ENCODE measurements at regions not wholly inside any gene's neighbourhood (a gene's known extent, or its start where the extent isn't known, plus 50 kb on each side); places are given as distances from the start of the nearest gene placed in this dataset.

DNA sequence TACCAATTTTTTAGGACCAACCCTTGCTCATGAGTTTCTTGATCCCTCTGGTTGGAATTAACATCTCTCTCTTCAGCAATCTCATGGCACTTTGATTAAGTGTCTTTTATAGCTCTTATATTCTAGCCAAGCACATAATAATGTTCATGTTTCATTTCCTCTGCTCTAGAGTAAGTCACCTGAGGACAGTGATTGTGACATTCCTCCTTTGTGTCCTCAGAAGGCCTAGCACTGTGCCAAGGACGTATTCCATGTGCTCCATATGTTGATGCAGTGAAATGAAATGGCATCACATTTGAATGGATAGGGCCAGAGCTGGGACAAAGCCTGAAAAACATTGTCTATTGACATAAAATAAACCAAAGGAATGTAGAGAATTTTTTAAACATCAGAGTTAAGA is 322.8 kb upstream of the PRICKLE1 start:
- Histone ChIP-seq H3K36me3 (ENCODE audit: insufficient read depth, low read length) (no peaks in the 10 kb centered on the region), H4K20me1 (ENCODE audit: insufficient read depth) (no peaks in the 10 kb centered on the region), H3K9ac (ENCODE audit: low read length) (no peak overlapping the region), H3K79me2 (replicated peaks; ENCODE audit: insufficient read depth, low read length) (no peaks in the 10 kb centered on the region), H2AFZ (ENCODE audit: low read depth, low read length) (no peak overlapping the region), H3F3A (ENCODE audit: insufficient read depth, low read length, poor library complexity, severe bottlenecking) (no peaks in the 10 kb centered on the region), H3K27ac (ENCODE audit: low read length) (no peak overlapping the region), H3K4me2 (ENCODE audit: low read length) (no peak overlapping the region), H3K4me3 (ENCODE audit: low read length) (no peak overlapping the region), H3K27me3 (ENCODE audit: insufficient read depth, low read depth, low read length) (no peaks in the 10 kb centered on the region), H3K9me2 (ENCODE audit: insufficient read depth, low read length) (no peaks in the 10 kb centered on the region), H3K9me3 (ENCODE audit: low read length) (no peaks in the 10 kb centered on the region)
- TF ChIP-seq CTCF (IDR thresholded peaks at IDR 0.05; ENCODE audit: poor library complexity, severe bottlenecking) (no peak), POLR2AphosphoS5 (IDR thresholded peaks at IDR 0.05) (no peak), EP300 (conservative IDR thresholded peaks at IDR 0.05; ENCODE audit: poor library complexity, severe bottlenecking) (no peak), EZH2 (IDR thresholded peaks at IDR 0.05; ENCODE audit: borderline replicate concordance, insufficient read depth, low read length, poor library complexity, severe bottlenecking) (no peak), RAD21 (conservative IDR thresholded peaks at IDR 0.05) (no peak), SMC3 (conservative IDR thresholded peaks at IDR 0.05; ENCODE audit: poor library complexity) (no peak), TAF1 (IDR thresholded peaks at IDR 0.05; ENCODE audit: low read depth) (no peak), MXI1 (conservative IDR thresholded peaks at IDR 0.05; ENCODE audit: poor library complexity, severe bottlenecking) (no peak)
- TF ChIP-seq, protein P1, sequence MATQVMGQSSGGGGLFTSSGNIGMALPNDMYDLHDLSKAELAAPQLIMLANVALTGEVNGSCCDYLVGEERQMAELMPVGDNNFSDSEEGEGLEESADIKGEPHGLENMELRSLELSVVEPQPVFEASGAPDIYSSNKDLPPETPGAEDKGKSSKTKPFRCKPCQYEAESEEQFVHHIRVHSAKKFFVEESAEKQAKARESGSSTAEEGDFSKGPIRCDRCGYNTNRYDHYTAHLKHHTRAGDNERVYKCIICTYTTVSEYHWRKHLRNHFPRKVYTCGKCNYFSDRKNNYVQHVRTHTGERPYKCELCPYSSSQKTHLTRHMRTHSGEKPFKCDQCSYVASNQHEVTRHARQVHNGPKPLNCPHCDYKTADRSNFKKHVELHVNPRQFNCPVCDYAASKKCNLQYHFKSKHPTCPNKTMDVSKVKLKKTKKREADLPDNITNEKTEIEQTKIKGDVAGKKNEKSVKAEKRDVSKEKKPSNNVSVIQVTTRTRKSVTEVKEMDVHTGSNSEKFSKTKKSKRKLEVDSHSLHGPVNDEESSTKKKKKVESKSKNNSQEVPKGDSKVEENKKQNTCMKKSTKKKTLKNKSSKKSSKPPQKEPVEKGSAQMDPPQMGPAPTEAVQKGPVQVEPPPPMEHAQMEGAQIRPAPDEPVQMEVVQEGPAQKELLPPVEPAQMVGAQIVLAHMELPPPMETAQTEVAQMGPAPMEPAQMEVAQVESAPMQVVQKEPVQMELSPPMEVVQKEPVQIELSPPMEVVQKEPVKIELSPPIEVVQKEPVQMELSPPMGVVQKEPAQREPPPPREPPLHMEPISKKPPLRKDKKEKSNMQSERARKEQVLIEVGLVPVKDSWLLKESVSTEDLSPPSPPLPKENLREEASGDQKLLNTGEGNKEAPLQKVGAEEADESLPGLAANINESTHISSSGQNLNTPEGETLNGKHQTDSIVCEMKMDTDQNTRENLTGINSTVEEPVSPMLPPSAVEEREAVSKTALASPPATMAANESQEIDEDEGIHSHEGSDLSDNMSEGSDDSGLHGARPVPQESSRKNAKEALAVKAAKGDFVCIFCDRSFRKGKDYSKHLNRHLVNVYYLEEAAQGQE (IDR thresholded peaks at IDR 0.05; ENCODE audit: borderline replicate concordance): no peak

GRCh38 chr12:42910656-42911055 is 321.1 kb upstream of the PRICKLE1 start:
- no peak overlapping the region for H3K4me2 ChIP-seq (ENCODE audit: low read length)
- no peak overlapping the region for H2AFZ ChIP-seq (ENCODE audit: low read depth, low read length)
- H3K9me3 ChIP-seq (ENCODE audit: low read length): no peaks in the 10 kb centered on the region
- no peaks in the 10 kb centered on the region for H3K27me3 ChIP-seq (ENCODE audit: insufficient read depth, low read depth, low read length)
- no peaks in the 10 kb centered on the region for H4K20me1 ChIP-seq (ENCODE audit: insufficient read depth)
- no peak for TF ChIP-seq RAD21 (conservative IDR thresholded peaks at IDR 0.05)
- H3K79me2 ChIP-seq (replicated peaks; ENCODE audit: insufficient read depth, low read length): no peaks in the 10 kb centered on the region
- no peaks in the 10 kb centered on the region for H3K36me3 ChIP-seq (ENCODE audit: insufficient read depth, low read length)
- no peak overlapping the region for H3K9ac ChIP-seq (ENCODE audit: low read length)
- H3K27ac ChIP-seq (ENCODE audit: low read length): no peak overlapping the region
- no peaks in the 10 kb centered on the region for H3K9me2 ChIP-seq (ENCODE audit: insufficient read depth, low read length)
- H3F3A ChIP-seq (ENCODE audit: insufficient read depth, low read length, poor library complexity, severe bottlenecking): no peaks in the 10 kb centered on the region
- no peak overlapping the region for H3K4me3 ChIP-seq (ENCODE audit: low read length)

DNA sequence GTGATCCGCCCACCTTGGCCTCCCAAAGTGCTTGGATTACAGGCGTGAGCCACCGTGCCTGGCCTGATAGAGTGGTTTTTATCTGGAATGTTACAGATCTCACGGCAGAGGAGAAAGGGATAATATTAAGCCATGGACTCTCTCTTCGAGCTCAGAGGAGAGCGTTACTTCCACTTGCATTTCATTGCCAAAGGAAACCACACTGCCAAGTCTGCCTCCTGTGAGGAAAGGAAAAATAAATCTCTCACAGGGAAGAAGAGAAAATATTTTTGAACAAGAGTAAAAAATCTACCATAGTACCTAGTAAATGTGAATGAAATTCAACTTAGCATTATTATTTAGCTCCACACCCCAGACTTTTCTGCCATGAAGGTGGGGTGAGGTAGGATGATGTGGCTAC is 319.2 kb upstream of the PRICKLE1 start:
- no peaks in the 10 kb centered on the region for H3K79me2 ChIP-seq (replicated peaks; ENCODE audit: insufficient read depth, low read length)
- H3K4me3 ChIP-seq (ENCODE audit: low read length): no peak overlapping the region
- no peak overlapping the region for H3K4me2 ChIP-seq (ENCODE audit: low read length)
- no peak overlapping the region for H2AFZ ChIP-seq (ENCODE audit: low read depth, low read length)
- TF ChIP-seq POLR2AphosphoS5 (IDR thresholded peaks at IDR 0.05) (no peak), TAF1 (IDR thresholded peaks at IDR 0.05; ENCODE audit: low read depth) (no peak), MXI1 (conservative IDR thresholded peaks at IDR 0.05; ENCODE audit: poor library complexity, severe bottlenecking) (no peak), EZH2 (IDR thresholded peaks at IDR 0.05; ENCODE audit: borderline replicate concordance, insufficient read depth, low read length, poor library complexity, severe bottlenecking) (no peak), EP300 (conservative IDR thresholded peaks at IDR 0.05; ENCODE audit: poor library complexity, severe bottlenecking) (no peak), CTCF (IDR thresholded peaks at IDR 0.05; ENCODE audit: poor library complexity, severe bottlenecking) (no peak), RAD21 (conservative IDR thresholded peaks at IDR 0.05) (no peak), SMC3 (conservative IDR thresholded peaks at IDR 0.05; ENCODE audit: poor library complexity) (no peak)
- TF ChIP-seq, protein P1 (IDR thresholded peaks at IDR 0.05; ENCODE audit: borderline replicate concordance): no peak
- no peaks in the 10 kb centered on the region for H3K36me3 ChIP-seq (ENCODE audit: insufficient read depth, low read length)
- no peaks in the 10 kb centered on the region for H3K9me3 ChIP-seq (ENCODE audit: low read length)
- H3K27ac ChIP-seq (ENCODE audit: low read length): no peak overlapping the region
- no peaks in the 10 kb centered on the region for H3F3A ChIP-seq (ENCODE audit: insufficient read depth, low read length, poor library complexity, severe bottlenecking)
- no peaks in the 10 kb centered on the region for H4K20me1 ChIP-seq (ENCODE audit: insufficient read depth)
- no peak overlapping the region for H3K9ac ChIP-seq (ENCODE audit: low read length)
- no peaks in the 10 kb centered on the region for H3K9me2 ChIP-seq (ENCODE audit: insufficient read depth, low read length)
- no peaks in the 10 kb centered on the region for H3K27me3 ChIP-seq (ENCODE audit: insufficient read depth, low read depth, low read length)
